ENCODE measurements at regions not wholly inside any gene's neighbourhood (a gene's known extent, or its start where the extent isn't known, plus 50 kb on each side); places are given as distances from the start of the nearest gene placed in this dataset.

GRCh38 chr18:38256366-38256765 lies 690.8 kb upstream of the CELF4 start:
- TF ChIP-seq POLR2A (IDR thresholded peaks at IDR 0.05) (no peak), EP300 (IDR thresholded peaks at IDR 0.05) (no peak)
- TF ChIP-seq, protein P1, sequence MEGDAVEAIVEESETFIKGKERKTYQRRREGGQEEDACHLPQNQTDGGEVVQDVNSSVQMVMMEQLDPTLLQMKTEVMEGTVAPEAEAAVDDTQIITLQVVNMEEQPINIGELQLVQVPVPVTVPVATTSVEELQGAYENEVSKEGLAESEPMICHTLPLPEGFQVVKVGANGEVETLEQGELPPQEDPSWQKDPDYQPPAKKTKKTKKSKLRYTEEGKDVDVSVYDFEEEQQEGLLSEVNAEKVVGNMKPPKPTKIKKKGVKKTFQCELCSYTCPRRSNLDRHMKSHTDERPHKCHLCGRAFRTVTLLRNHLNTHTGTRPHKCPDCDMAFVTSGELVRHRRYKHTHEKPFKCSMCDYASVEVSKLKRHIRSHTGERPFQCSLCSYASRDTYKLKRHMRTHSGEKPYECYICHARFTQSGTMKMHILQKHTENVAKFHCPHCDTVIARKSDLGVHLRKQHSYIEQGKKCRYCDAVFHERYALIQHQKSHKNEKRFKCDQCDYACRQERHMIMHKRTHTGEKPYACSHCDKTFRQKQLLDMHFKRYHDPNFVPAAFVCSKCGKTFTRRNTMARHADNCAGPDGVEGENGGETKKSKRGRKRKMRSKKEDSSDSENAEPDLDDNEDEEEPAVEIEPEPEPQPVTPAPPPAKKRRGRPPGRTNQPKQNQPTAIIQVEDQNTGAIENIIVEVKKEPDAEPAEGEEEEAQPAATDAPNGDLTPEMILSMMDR (IDR thresholded peaks at IDR 0.05) = no peak

All from ovary (tissue), 3 donors.